DND-41 (cell line): ENCODE measurements at regions not wholly inside any gene's neighbourhood (a gene's known extent, or its start where the extent isn't known, plus 50 kb on each side); places are given as distances from the start of the nearest gene placed in this dataset.

Experiments used
- EZH2 ChIP-seq: IDR thresholded peaks from 3 replicates; pipeline ENCODE4 v1.6.1; 2012; ENCODE audit warnings: borderline replicate concordance, low read depth, mild to moderate bottlenecking, moderate library complexity, low read length, inconsistent platforms; ENCODE audit not compliant: severe bottlenecking
- TF ChIP-seq, protein P1 (sequence below): IDR thresholded peaks from 2 replicates; pipeline ENCODE4 v1.5.1; 2012; ENCODE audit warnings: borderline replicate concordance, low read length, moderate library complexity, mild to moderate bottlenecking; ENCODE audit not compliant: poor library complexity, severe bottlenecking; ENCODE audit errors: extremely low read depth

GRCh38 chr6:113680301-113680700, 176.8 kb upstream of the MARCKS start:
- no peak for TF ChIP-seq EZH2
- TF ChIP-seq, protein P1, sequence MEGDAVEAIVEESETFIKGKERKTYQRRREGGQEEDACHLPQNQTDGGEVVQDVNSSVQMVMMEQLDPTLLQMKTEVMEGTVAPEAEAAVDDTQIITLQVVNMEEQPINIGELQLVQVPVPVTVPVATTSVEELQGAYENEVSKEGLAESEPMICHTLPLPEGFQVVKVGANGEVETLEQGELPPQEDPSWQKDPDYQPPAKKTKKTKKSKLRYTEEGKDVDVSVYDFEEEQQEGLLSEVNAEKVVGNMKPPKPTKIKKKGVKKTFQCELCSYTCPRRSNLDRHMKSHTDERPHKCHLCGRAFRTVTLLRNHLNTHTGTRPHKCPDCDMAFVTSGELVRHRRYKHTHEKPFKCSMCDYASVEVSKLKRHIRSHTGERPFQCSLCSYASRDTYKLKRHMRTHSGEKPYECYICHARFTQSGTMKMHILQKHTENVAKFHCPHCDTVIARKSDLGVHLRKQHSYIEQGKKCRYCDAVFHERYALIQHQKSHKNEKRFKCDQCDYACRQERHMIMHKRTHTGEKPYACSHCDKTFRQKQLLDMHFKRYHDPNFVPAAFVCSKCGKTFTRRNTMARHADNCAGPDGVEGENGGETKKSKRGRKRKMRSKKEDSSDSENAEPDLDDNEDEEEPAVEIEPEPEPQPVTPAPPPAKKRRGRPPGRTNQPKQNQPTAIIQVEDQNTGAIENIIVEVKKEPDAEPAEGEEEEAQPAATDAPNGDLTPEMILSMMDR, result no peak
